H9 (cell line): ENCODE measurements at regions not wholly inside any gene's neighbourhood (a gene's known extent, or its start where the extent isn't known, plus 50 kb on each side); places are given as distances from the start of the nearest gene placed in this dataset.

Experiments used
- DNase-seq: peaks from one replicate; pipeline ENCODE4 v3.0.0-alpha.2; 2017
- H2AFZ ChIP-seq: one replicate; pipeline ENCODE4 v1.6.1; 2013; ENCODE audit warnings: mild to moderate bottlenecking, low read length, control low read depth, moderate library complexity
- H2AK5ac ChIP-seq: 2 replicates; pipeline ENCODE4 v1.6.1; 2013; ENCODE audit warnings: low read length, control low read depth, mixed read lengths; ENCODE audit not compliant: insufficient read length
- H2BK120ac ChIP-seq: one replicate; pipeline ENCODE4 v1.6.1; 2013; ENCODE audit warnings: low read depth, mild to moderate bottlenecking, low read length, control low read depth, inconsistent platforms; ENCODE audit not compliant: poor library complexity, severe bottlenecking
- H2BK12ac ChIP-seq: 2 replicates; pipeline ENCODE4 v1.6.1; 2013; ENCODE audit warnings: low read length, control low read depth, mixed read lengths, low read depth; ENCODE audit not compliant: insufficient read length
- H2BK15ac ChIP-seq: 2 replicates; pipeline ENCODE4 v1.6.1; 2013; ENCODE audit warnings: low read depth, low read length, control low read depth
- H2BK20ac ChIP-seq: one replicate; pipeline ENCODE4 v1.6.1; 2013; ENCODE audit warnings: low read depth, mild to moderate bottlenecking, low read length, control low read depth, inconsistent platforms; ENCODE audit not compliant: poor library complexity, severe bottlenecking
- H2BK5ac ChIP-seq: 2 replicates; pipeline ENCODE4 v1.6.1; 2013; ENCODE audit warnings: low read length, control low read depth, mixed read lengths; ENCODE audit not compliant: insufficient read length
- H3K14ac ChIP-seq: 2 replicates; pipeline ENCODE4 v1.6.1; 2013; ENCODE audit warnings: low read length, control low read depth; ENCODE audit not compliant: insufficient read depth
- H3K18ac ChIP-seq: 2 replicates; pipeline ENCODE4 v1.6.1; 2013; ENCODE audit warnings: low read depth, mild to moderate bottlenecking, mixed read lengths, low read length, control low read depth; ENCODE audit not compliant: insufficient read length
- H3K23ac ChIP-seq: 2 replicates; pipeline ENCODE4 v1.6.1; 2013; ENCODE audit warnings: low read length, control low read depth, mixed read lengths, low read depth; ENCODE audit not compliant: insufficient read length
- H3K23me2 ChIP-seq: 2 replicates; pipeline ENCODE4 v1.6.1; 2013; ENCODE audit warnings: low read depth, mild to moderate bottlenecking, mixed read lengths, low read length, control low read depth; ENCODE audit not compliant: insufficient read length, poor library complexity, severe bottlenecking
- H3K27ac ChIP-seq: 2 replicates; pipeline ENCODE4 v1.5.1; 2013; ENCODE audit warnings: low read length, control low read depth, mixed read lengths, low read depth; ENCODE audit not compliant: insufficient read length
- H3K27me3 ChIP-seq: 2 replicates; pipeline ENCODE4 v1.6.1; 2013; ENCODE audit warnings: low read length, control low read depth, inconsistent platforms; ENCODE audit not compliant: insufficient read depth
- H3K4ac ChIP-seq: 2 replicates; pipeline ENCODE4 v1.6.1; 2013; ENCODE audit warnings: low read depth, mild to moderate bottlenecking, control low read depth, inconsistent platforms, low read length, moderate library complexity
- H3K4me1 ChIP-seq: 2 replicates; pipeline ENCODE4 v1.6.1; 2013; ENCODE audit warnings: low read length, control low read depth, inconsistent platforms; ENCODE audit not compliant: insufficient read depth
- H3K4me2 ChIP-seq: 2 replicates; pipeline ENCODE4 v1.6.1; 2013; ENCODE audit warnings: low read length, control low read depth, mixed read lengths; ENCODE audit not compliant: insufficient read length, insufficient read depth
- H3K56ac ChIP-seq: 2 replicates; pipeline ENCODE4 v1.6.1; 2013; ENCODE audit warnings: low read depth, mild to moderate bottlenecking, mixed read lengths, low read length, control low read depth; ENCODE audit not compliant: insufficient read length
- H3K79me1 ChIP-seq: 2 replicates; pipeline ENCODE4 v1.6.1; 2013; ENCODE audit warnings: low read depth, mild to moderate bottlenecking, moderate library complexity, low read length, control low read depth, inconsistent platforms; ENCODE audit not compliant: insufficient read depth, poor library complexity, severe bottlenecking
- H3K79me2 ChIP-seq: 2 replicates; pipeline ENCODE4 v1.6.1; 2013; ENCODE audit warnings: low read length, control low read depth, inconsistent platforms; ENCODE audit not compliant: insufficient read depth
- H3K9ac ChIP-seq: 2 replicates; pipeline ENCODE4 v1.6.1; 2013; ENCODE audit warnings: low read length, control low read depth, mixed read lengths; ENCODE audit not compliant: insufficient read length; ENCODE audit errors: extremely low read depth
- H3K9me3 ChIP-seq: one replicate; pipeline ENCODE4 v1.6.1; 2013; ENCODE audit warnings: low read depth, low read length, inconsistent platforms; ENCODE audit not compliant: control insufficient read depth
- H3T11ph ChIP-seq: one replicate; pipeline ENCODE4 v1.6.1; 2013; ENCODE audit warnings: mild to moderate bottlenecking, low read length, control low read depth, inconsistent platforms
- H4K20me1 ChIP-seq: one replicate; pipeline ENCODE4 v1.6.1; 2013; ENCODE audit not compliant: control insufficient read depth, insufficient read length, insufficient read depth
- H4K5ac ChIP-seq: 2 replicates; pipeline ENCODE4 v1.6.1; 2013; ENCODE audit warnings: low read depth, mild to moderate bottlenecking, mixed read lengths, low read length, control low read depth; ENCODE audit not compliant: insufficient read length
- H4K8ac ChIP-seq: replicated peaks from 2 replicates; pipeline ENCODE4 v1.6.1; 2013; ENCODE audit warnings: low read length, control low read depth, mixed read lengths, low read depth; ENCODE audit not compliant: insufficient read length
- H4K91ac ChIP-seq: 2 replicates; pipeline ENCODE4 v1.6.1; 2013; ENCODE audit warnings: low read depth, mild to moderate bottlenecking, moderate library complexity, mixed read lengths, low read length, control low read depth; ENCODE audit not compliant: insufficient read length
- H3K27ac Mint-ChIP-seq, 3 experiments: 2 replicates in 2 of 3; 3 replicates in 1 of 3; pipeline ENCODE4 v1.8.0; 2020 to 2021; ENCODE audit warnings: mixed read lengths in 3 of 3, mild to moderate bottlenecking in 1 of 3, moderate library complexity in 1 of 3
- H3K27me3 Mint-ChIP-seq: 2 replicates; pipeline ENCODE4 v1.8.0; 2021; ENCODE audit warnings: low read depth, mild to moderate bottlenecking, moderate library complexity, mixed read lengths
- H3K36me3 Mint-ChIP-seq, 3 experiments: 2 replicates in 2 of 3; 3 replicates in 1 of 3; pipeline ENCODE4 v1.8.0; 2020 to 2021; ENCODE audit warnings: low read depth in 3 of 3, mixed read lengths in 3 of 3; ENCODE audit not compliant: insufficient read depth in 1 of 3
- H3K4me1 Mint-ChIP-seq, 2 experiments: 2 replicates each; pipeline ENCODE4 v1.8.0; 2020; ENCODE audit warnings: mixed read lengths in 2 of 2
- H3K4me3 Mint-ChIP-seq, 2 experiments: 2 replicates in 1 of 2; 3 replicates in 1 of 2; pipeline ENCODE4 v1.8.0; 2020 to 2021; ENCODE audit warnings: mild to moderate bottlenecking in 2 of 2, mixed read lengths in 2 of 2, moderate library complexity in 1 of 2
- H3K9me3 Mint-ChIP-seq, 2 experiments: 2 replicates in 1 of 2; 3 replicates in 1 of 2; pipeline ENCODE4 v1.8.0; 2020; ENCODE audit warnings: mild to moderate bottlenecking in 2 of 2, mixed read lengths in 2 of 2, moderate library complexity in 1 of 2
- CTCF ChIP-seq: fragments of 200-600 bp; sonication (generic); conservative IDR thresholded peaks from 3 replicates; pipeline ENCODE4 v1.8.0; 2021; ENCODE audit warnings: antibody characterized with exemption, mild to moderate bottlenecking
- WGBS: extraction: QIAGEN DNeasy Blood & Tissue Kit; methylation state at CpG from one replicate; pipeline ENCODE4 v1.1.7; 2013; ENCODE audit warnings: missing lambda C conversion rate, low lambda C conversion rate, mixed read lengths; ENCODE audit not compliant: insufficient read length; ENCODE audit errors: extremely low coverage; 5-methylcytosine and 5-hydroxymethylcytosine counted together

GRCh38 chr6:165869526-165869925 lies 206.5 kb upstream of the PDE10A start:
- WGBS: no CpG with 5 or more reads among the region's 3 CpGs
- no peak overlapping the region for H3K4me2 ChIP-seq
- H4K5ac ChIP-seq: no peak overlapping the region
- TF ChIP-seq CTCF: no peak
- peaks cover 12 to 15% of the 10 kb centered on the region in 2 experiments for H3K9me3 Mint-ChIP-seq
- DNase-seq: no peak
- peaks cover 0 to 16% (median 0%) of the 10 kb centered on the region in 3 experiments; a peak in 2 of 7 replicates for H3K36me3 Mint-ChIP-seq
- H2BK12ac ChIP-seq: no peak overlapping the region
- peaks cover 13% of the 10 kb centered on the region for H3K27me3 Mint-ChIP-seq
- H2BK15ac ChIP-seq: no peak overlapping the region
- H3K79me1 ChIP-seq: no peaks in the 10 kb centered on the region
- H3K4ac ChIP-seq: no peak overlapping the region
- H4K8ac ChIP-seq: no peak overlapping the region
- H3K4me1 Mint-ChIP-seq: no peaks in the 10 kb centered on the region
- no peak overlapping the region for H2BK5ac ChIP-seq
- H2BK120ac ChIP-seq: no peak overlapping the region
- H3K27ac ChIP-seq: no peak overlapping the region
- no peak overlapping the region for H3K18ac ChIP-seq
- no peak overlapping the region for H2BK20ac ChIP-seq
- H3K9ac ChIP-seq: no peak overlapping the region
- H3K23ac ChIP-seq: no peak overlapping the region
- no peak overlapping the region for H4K91ac ChIP-seq
- no peak overlapping the region for H2AK5ac ChIP-seq
- no peaks in the 10 kb centered on the region for H3K79me2 ChIP-seq
- H3K14ac ChIP-seq: no peak overlapping the region
- no peak overlapping the region for H2AFZ ChIP-seq
- H3K27me3 ChIP-seq: no peaks in the 10 kb centered on the region
- H3K4me3 Mint-ChIP-seq: no peak overlapping the region
- H3K23me2 ChIP-seq: no peaks in the 10 kb centered on the region
- H4K20me1 ChIP-seq: peaks cover 2% of the 10 kb centered on the region
- no peaks in the 10 kb centered on the region for H3K4me1 ChIP-seq
- H3K9me3 ChIP-seq: no peaks in the 10 kb centered on the region
- H3K27ac Mint-ChIP-seq: no peak overlapping the region
- no peak overlapping the region for H3T11ph ChIP-seq
- no peak overlapping the region for H3K56ac ChIP-seq
